HG03575 (cell line): ENCODE measurements at regions not wholly inside any gene's neighbourhood (a gene's known extent, or its start where the extent isn't known, plus 50 kb on each side); places are given as distances from the start of the nearest gene placed in this dataset.
"Not testable (repeated sequence)": the region's sequence is repeated elsewhere in the genome, so short reads cannot be mapped to it uniquely, and the experiment has no call there.

Experiments
- ATAC-seq: cut with Tn5 transposase; IDR thresholded peaks from one replicate; pipeline ENCODE4 v1.9.1; 2021; ENCODE audit not compliant: unreplicated experiment, insufficient number of reproducible peaks, low FRiP score; ENCODE audit errors: extremely low read depth

- ATAC-seq = no peak
Measured at GRCh38 chr3:878746-879145, 214.1 kb upstream of the CNTN6 start.

GRCh38 chr3:880371-880770 lies 212.5 kb upstream of the CNTN6 start:
- no peak for ATAC-seq

- ATAC-seq = no peak
Measured at GRCh38 chr3:882533-882932, 210.3 kb upstream of the CNTN6 start.

- peak; percentile 75 for ATAC-seq
Measured at GRCh38 chr3:901953-902778, 190.7 kb upstream of the CNTN6 start.

- no peak for ATAC-seq
Measured at GRCh38 chr3:905217-905616, 187.6 kb upstream of the CNTN6 start.

GRCh38 chr3:906739-907138 lies 186.1 kb upstream of the CNTN6 start:
- no peak for ATAC-seq

- no peak for ATAC-seq
Measured at GRCh38 chr3:908839-909238, 184.0 kb upstream of the CNTN6 start.

GRCh38 chr3:912717-913116 lies 180.1 kb upstream of the CNTN6 start:
- not testable (repeated sequence) for ATAC-seq

- ATAC-seq = no peak
Measured at GRCh38 chr3:923161-923910, 169.5 kb upstream of the CNTN6 start.

GRCh38 chr3:930866-931265 lies 162.0 kb upstream of the CNTN6 start:
- no peak for ATAC-seq

GRCh38 chr3:933326-933725 lies 159.5 kb upstream of the CNTN6 start:
- ATAC-seq = no peak

GRCh38 chr3:944786-945185 lies 148.0 kb upstream of the CNTN6 start:
- no peak for ATAC-seq

GRCh38 chr3:945738-946137 lies 147.1 kb upstream of the CNTN6 start:
- ATAC-seq = no peak

- ATAC-seq = no peak
Measured at GRCh38 chr3:952906-953305, 139.9 kb upstream of the CNTN6 start.

- no peak for ATAC-seq
Measured at GRCh38 chr3:963255-963654, 129.6 kb upstream of the CNTN6 start.

GRCh38 chr3:963755-964154 lies 129.1 kb upstream of the CNTN6 start:
- no peak for ATAC-seq

GRCh38 chr3:965826-966225 lies 127.0 kb upstream of the CNTN6 start:
- no peak for ATAC-seq

- no peak for ATAC-seq
Measured at GRCh38 chr3:966341-966740, 126.5 kb upstream of the CNTN6 start.

- no peak for ATAC-seq
Measured at GRCh38 chr3:973340-973739, 119.5 kb upstream of the CNTN6 start.

GRCh38 chr3:976006-976405 lies 116.8 kb upstream of the CNTN6 start:
- no peak for ATAC-seq
